Memory B cell (primary cell): ENCODE measurements at regions not wholly inside any gene's neighbourhood (a gene's known extent, or its start where the extent isn't known, plus 50 kb on each side); places are given as distances from the start of the nearest gene placed in this dataset.

ENCODE experiments used
- ATAC-seq: fragments of 150-1000 bp; cut with Tn5 transposase; 2 replicates; pipeline ENCODE4 v1.10.0; 2021; ENCODE audit warnings: low read depth, mild to moderate bottlenecking, moderate library complexity
- DNase-seq, 2 donors: peaks; one replicate each; pipeline ENCODE4 v3.0.0; 2022; ENCODE audit warnings: low spot score in 2 of 2
- H3K27ac Mint-ChIP-seq: one replicate; pipeline ENCODE4 v1.8.0; 2022; ENCODE audit warnings: mild to moderate bottlenecking, moderate library complexity, mixed read lengths
- H3K27me3 Mint-ChIP-seq: one replicate; pipeline ENCODE4 v1.8.0; 2022; ENCODE audit warnings: mixed read lengths
- H3K36me3 Mint-ChIP-seq: one replicate; pipeline ENCODE4 v1.8.0; 2022; ENCODE audit warnings: mild to moderate bottlenecking, mixed read lengths
- H3K4me1 Mint-ChIP-seq: one replicate; pipeline ENCODE4 v1.8.0; 2022; ENCODE audit warnings: mixed read lengths
- H3K4me3 Mint-ChIP-seq: one replicate; pipeline ENCODE4 v1.8.0; 2022; ENCODE audit warnings: mild to moderate bottlenecking, moderate library complexity, mixed read lengths
- H3K9me3 Mint-ChIP-seq: one replicate; pipeline ENCODE4 v1.8.0; 2022; ENCODE audit warnings: mixed read lengths

GRCh38 chr13:72534951-72535640 is 192.3 kb downstream of the MZT1 start:
- H3K27me3 Mint-ChIP-seq, result no peaks in the 10 kb centered on the region
- H3K27ac Mint-ChIP-seq, result no peak overlapping the region
- H3K9me3 Mint-ChIP-seq, result no peaks in the 10 kb centered on the region
- H3K36me3 Mint-ChIP-seq, result no peaks in the 10 kb centered on the region
- DNase-seq (no peak), ATAC-seq (no peak)
- no peak overlapping the region for H3K4me3 Mint-ChIP-seq
- H3K4me1 Mint-ChIP-seq, result no peaks in the 10 kb centered on the region

- DNase-seq (no peak), ATAC-seq (no peak)
- Mint-ChIP-seq H3K4me1 (no peaks in the 10 kb centered on the region), H3K9me3 (no peaks in the 10 kb centered on the region), H3K36me3 (no peaks in the 10 kb centered on the region), H3K27ac (no peak overlapping the region), H3K4me3 (no peak overlapping the region), H3K27me3 (no peaks in the 10 kb centered on the region)
These were observed 197.0 kb downstream of the MZT1 start for GRCh38 chr13:72530471-72530870.

- Mint-ChIP-seq H3K36me3 (no peaks in the 10 kb centered on the region), H3K4me1 (no peaks in the 10 kb centered on the region), H3K27me3 (no peaks in the 10 kb centered on the region), H3K4me3 (no peak overlapping the region), H3K9me3 (no peaks in the 10 kb centered on the region), H3K27ac (no peak overlapping the region)
- DNase-seq (no peak), ATAC-seq (no peak)
These were observed 200.1 kb downstream of the MZT1 start for GRCh38 chr13:72527333-72527732.

GRCh38 chr13:72523593-72523992 is 203.8 kb downstream of the MZT1 start:
- Mint-ChIP-seq H3K27ac (no peak overlapping the region), H3K4me3 (no peak overlapping the region), H3K9me3 (peaks cover 3% of the 10 kb centered on the region), H3K4me1 (no peaks in the 10 kb centered on the region), H3K36me3 (no peaks in the 10 kb centered on the region), H3K27me3 (no peaks in the 10 kb centered on the region)
- ATAC-seq (no peak), DNase-seq (no peak)

GRCh38 chr13:72523049-72523448 is 204.4 kb downstream of the MZT1 start:
- Mint-ChIP-seq H3K4me1 (no peaks in the 10 kb centered on the region), H3K27ac (no peak overlapping the region), H3K4me3 (no peak overlapping the region), H3K27me3 (no peaks in the 10 kb centered on the region), H3K9me3 (peaks cover 3% of the 10 kb centered on the region), H3K36me3 (no peaks in the 10 kb centered on the region)
- DNase-seq (no peak), ATAC-seq (no peak)

GRCh38 chr13:72521940-72522661 is 205.3 kb downstream of the MZT1 start:
- Mint-ChIP-seq H3K27ac (no peak overlapping the region), H3K27me3 (no peaks in the 10 kb centered on the region)
- no peak for DNase-seq

GRCh38 chr13:72514146-72514545 is 213.3 kb downstream of the MZT1 start:
- DNase-seq, result no peak
- Mint-ChIP-seq H3K36me3 (no peaks in the 10 kb centered on the region), H3K9me3 (peaks cover 1% of the 10 kb centered on the region), H3K27me3 (no peaks in the 10 kb centered on the region), H3K27ac (no peak overlapping the region), H3K4me1 (no peaks in the 10 kb centered on the region), H3K4me3 (no peak overlapping the region)
- no peak for ATAC-seq

More at GRCh38 chr13:72521940-72522661, 205.3 kb downstream of the MZT1 start:
- no peaks in the 10 kb centered on the region for H3K4me1 Mint-ChIP-seq
- peaks cover 3% of the 10 kb centered on the region for H3K9me3 Mint-ChIP-seq
- H3K36me3 Mint-ChIP-seq, result no peaks in the 10 kb centered on the region
- H3K4me3 Mint-ChIP-seq, result no peak overlapping the region
- ATAC-seq, result no peak

- no peak overlapping the region for H3K4me3 Mint-ChIP-seq
- no peak for DNase-seq
- H3K27me3 Mint-ChIP-seq, result no peaks in the 10 kb centered on the region
- H3K36me3 Mint-ChIP-seq, result no peaks in the 10 kb centered on the region
- no peak overlapping the region for H3K27ac Mint-ChIP-seq
- no peaks in the 10 kb centered on the region for H3K9me3 Mint-ChIP-seq
- no peaks in the 10 kb centered on the region for H3K4me1 Mint-ChIP-seq
- no peak for ATAC-seq
These were observed 219.0 kb downstream of the MZT1 start for GRCh38 chr13:72508392-72508791.

GRCh38 chr13:72507416-72508199 is 219.8 kb downstream of the MZT1 start:
- no peaks in the 10 kb centered on the region for H3K36me3 Mint-ChIP-seq
- no peaks in the 10 kb centered on the region for H3K9me3 Mint-ChIP-seq
- no peaks in the 10 kb centered on the region for H3K27me3 Mint-ChIP-seq
- no peak overlapping the region for H3K4me3 Mint-ChIP-seq
- DNase-seq (no peak), ATAC-seq (no peak)
- H3K4me1 Mint-ChIP-seq, result no peaks in the 10 kb centered on the region
- no peak overlapping the region for H3K27ac Mint-ChIP-seq

GRCh38 chr13:72506706-72507105 is 220.7 kb downstream of the MZT1 start:
- H3K4me3 Mint-ChIP-seq, result no peak overlapping the region

GRCh38 chr13:72505376-72505775 is 222.1 kb downstream of the MZT1 start:
- no peak for ATAC-seq
- Mint-ChIP-seq H3K27ac (no peak overlapping the region), H3K36me3 (no peaks in the 10 kb centered on the region), H3K4me1 (no peaks in the 10 kb centered on the region), H3K9me3 (no peaks in the 10 kb centered on the region), H3K4me3 (no peak overlapping the region), H3K27me3 (no peaks in the 10 kb centered on the region)
- no peak for DNase-seq

More at GRCh38 chr13:72506706-72507105, 220.7 kb downstream of the MZT1 start:
- H3K36me3 Mint-ChIP-seq, result no peaks in the 10 kb centered on the region
- H3K9me3 Mint-ChIP-seq, result no peaks in the 10 kb centered on the region
- no peak overlapping the region for H3K27ac Mint-ChIP-seq
- H3K27me3 Mint-ChIP-seq, result no peaks in the 10 kb centered on the region
- no peak for ATAC-seq
- DNase-seq, result no peak
- H3K4me1 Mint-ChIP-seq, result no peaks in the 10 kb centered on the region

GRCh38 chr13:72504131-72504841 is 223.1 kb downstream of the MZT1 start:
- Mint-ChIP-seq H3K4me3 (no peak overlapping the region), H3K4me1 (no peaks in the 10 kb centered on the region), H3K27me3 (no peaks in the 10 kb centered on the region), H3K27ac (no peak overlapping the region), H3K9me3 (no peaks in the 10 kb centered on the region), H3K36me3 (no peaks in the 10 kb centered on the region)
- ATAC-seq (no peak), DNase-seq (no peak)

- no peak for ATAC-seq
- H3K36me3 Mint-ChIP-seq, result no peaks in the 10 kb centered on the region
- no peaks in the 10 kb centered on the region for H3K27me3 Mint-ChIP-seq
- no peak overlapping the region for H3K27ac Mint-ChIP-seq
- no peaks in the 10 kb centered on the region for H3K4me1 Mint-ChIP-seq
- H3K4me3 Mint-ChIP-seq, result no peak overlapping the region
- H3K9me3 Mint-ChIP-seq, result no peaks in the 10 kb centered on the region
- DNase-seq, result no peak
These were observed 226.6 kb downstream of the MZT1 start for GRCh38 chr13:72500851-72501250.

- Mint-ChIP-seq H3K4me1 (no peaks in the 10 kb centered on the region), H3K27ac (no peak overlapping the region), H3K9me3 (no peaks in the 10 kb centered on the region), H3K36me3 (no peaks in the 10 kb centered on the region), H3K27me3 (no peaks in the 10 kb centered on the region), H3K4me3 (no peak overlapping the region)
- no peak for DNase-seq
- ATAC-seq, result no peak
These were observed 231.7 kb downstream of the MZT1 start for GRCh38 chr13:72495681-72496080.
